CD4-positive, alpha-beta T cell treated with Interleukin-15 for 1 hour (primary cell): ENCODE measurements at regions not wholly inside any gene's neighbourhood (a gene's known extent, or its start where the extent isn't known, plus 50 kb on each side); places are given as distances from the start of the nearest gene placed in this dataset.
"Not testable (repeated sequence)": the region's sequence is repeated elsewhere in the genome, so short reads cannot be mapped to it uniquely, and the experiment has no call there.

Experiments
- DNase-seq: peaks from one replicate; pipeline ENCODE4 v3.0.0-alpha.2; 2020

- not testable (repeated sequence) for DNase-seq
Observed at GRCh38 chr10:47619300-47620012, 96.0 kb upstream of the AGAP9 start.

GRCh38 chr10:47609311-47609710 lies 85.9 kb upstream of the AGAP9 start:
- not testable (repeated sequence) for DNase-seq

- DNase-seq = not testable (repeated sequence)
Observed at GRCh38 chr10:47605791-47606773, 82.6 kb upstream of the AGAP9 start.

- not testable (repeated sequence) for DNase-seq
Observed at GRCh38 chr10:47600604-47601003, 77.2 kb upstream of the AGAP9 start.

GRCh38 chr10:47600127-47600526 lies 76.7 kb upstream of the AGAP9 start:
- DNase-seq = not testable (repeated sequence)

- not testable (repeated sequence) for DNase-seq
Observed at GRCh38 chr10:47599657-47600056, 76.2 kb upstream of the AGAP9 start.

- not testable (repeated sequence) for DNase-seq
Observed at GRCh38 chr10:47593805-47594204, 70.4 kb upstream of the AGAP9 start.

- not testable (repeated sequence) for DNase-seq
Observed at GRCh38 chr10:47593129-47593528, 69.7 kb upstream of the AGAP9 start.

GRCh38 chr10:47590956-47591355 lies 67.5 kb upstream of the AGAP9 start:
- not testable (repeated sequence) for DNase-seq

GRCh38 chr10:47590534-47590933 lies 67.1 kb upstream of the AGAP9 start:
- not testable (repeated sequence) for DNase-seq

- not testable (repeated sequence) for DNase-seq
Observed at GRCh38 chr10:47582051-47582450, 58.6 kb upstream of the AGAP9 start.

GRCh38 chr10:47580063-47580462 lies 56.6 kb upstream of the AGAP9 start:
- not testable (repeated sequence) for DNase-seq

GRCh38 chr10:47578547-47578946 lies 55.1 kb upstream of the AGAP9 start:
- not testable (repeated sequence) for DNase-seq
